H1 (cell line): ENCODE measurements at regions not wholly inside any gene's neighbourhood (a gene's known extent, or its start where the extent isn't known, plus 50 kb on each side); places are given as distances from the start of the nearest gene placed in this dataset.

Experiments used
- CTCF ChIA-PET: fragments of 300-600 bp; sonication (Branson Sonifier 250); formaldehyde crosslinking; loops from one replicate; lab custom pipeline; 2021; ENCODE audit not compliant: partially characterized antibody; lab: Charles Lee
- POLR2A ChIA-PET: fragments of 300-600 bp; sonication (Branson Sonifier 250); formaldehyde crosslinking; loops from one replicate; lab custom pipeline; 2021; ENCODE audit warnings: inconsistent platforms; ENCODE audit not compliant: partially characterized antibody; lab: Charles Lee
- DNase-seq, 2 experiments: peaks; one replicate each; pipeline versions ENCODE4 v3.0.0 to v3.0.0-alpha.2; 2010 to 2022; ENCODE audit warnings: low spot score in 2 of 2, low read depth in 1 of 2, mixed read lengths in 1 of 2
- FAIRE-seq: peaks from 2 replicates; lab custom pipeline; 2011; peaks lifted over from hg19 to GRCh38; lab: Jason Lieb, UNC
- H2AFZ ChIP-seq: 2 replicates; pipeline ENCODE4 v1.8.1; 2012; ENCODE audit warnings: low read length, inconsistent platforms
- H2AK5ac ChIP-seq: 2 replicates; pipeline ENCODE4 v1.6.1; 2013; ENCODE audit warnings: low read depth, low read length
- H2BK120ac ChIP-seq: replicated peaks from 2 replicates; pipeline ENCODE3; 2013; ENCODE audit warnings: low read depth, low read length, inconsistent platforms
- H2BK12ac ChIP-seq: 2 replicates; pipeline ENCODE4 v1.6.1; 2013; ENCODE audit warnings: low read depth, low read length
- H2BK15ac ChIP-seq: 2 replicates; pipeline ENCODE4 v1.6.1; 2013; ENCODE audit warnings: low read length
- H2BK20ac ChIP-seq: 2 replicates; pipeline ENCODE4 v1.6.1; 2013; ENCODE audit warnings: low read length
- H2BK5ac ChIP-seq: 2 replicates; pipeline ENCODE4 v1.6.1; 2013; ENCODE audit warnings: low read depth, low read length
- H3K14ac ChIP-seq: 2 replicates; pipeline ENCODE4 v1.6.1; 2013; ENCODE audit warnings: inconsistent platforms; ENCODE audit not compliant: insufficient read length
- H3K18ac ChIP-seq: 2 replicates; pipeline ENCODE4 v1.6.1; 2013; ENCODE audit warnings: low read length; ENCODE audit errors: extremely low read depth
- H3K23ac ChIP-seq: 2 replicates; pipeline ENCODE4 v1.6.1; 2013; ENCODE audit warnings: inconsistent platforms; ENCODE audit not compliant: insufficient read length
- H3K23me2 ChIP-seq: 2 replicates; pipeline ENCODE4 v1.6.1; 2013; ENCODE audit warnings: low read depth, low read length
- H3K27ac ChIP-seq: 2 replicates; pipeline ENCODE4 v1.6.1; 2011; ENCODE audit warnings: low read depth, low read length, inconsistent platforms
- H3K27me3 ChIP-seq, 4 experiments: replicated peaks in 1 of 4; 1 replicate in 1 of 4; 2 replicates in 3 of 4; pipeline versions ENCODE4 v1.6.1 to v1.8.1; 2011 to 2013; ENCODE audit warnings: low read length in 3 of 4, mild to moderate bottlenecking in 3 of 4, inconsistent platforms in 2 of 4, mixed read lengths in 2 of 4, moderate library complexity in 1 of 4; ENCODE audit not compliant: control insufficient read depth in 3 of 4, insufficient read depth in 3 of 4; ENCODE audit errors: extremely low read depth in 1 of 4
- H3K36me3 ChIP-seq, 4 experiments: 2 replicates each; pipeline versions ENCODE4 v1.6.1 to v1.8.1; 2011 to 2013; ENCODE audit warnings: mild to moderate bottlenecking in 4 of 4, low read length in 3 of 4, moderate library complexity in 2 of 4, control low read depth in 1 of 4, inconsistent platforms in 1 of 4; ENCODE audit not compliant: insufficient read depth in 4 of 4, control insufficient read depth in 2 of 4
- H3K4ac ChIP-seq: replicated peaks from 2 replicates; pipeline ENCODE3; 2013; ENCODE audit warnings: low read length, low read depth, mixed read lengths, inconsistent platforms; ENCODE audit not compliant: insufficient read length
- H3K4me1 ChIP-seq, 4 experiments: replicated peaks in 1 of 4; 1 replicate in 1 of 4; 2 replicates in 3 of 4; pipeline versions ENCODE4 v1.6.1 to v1.8.1; 2011 to 2013; ENCODE audit warnings: low read length in 3 of 4, inconsistent platforms in 2 of 4, mixed read lengths in 1 of 4; ENCODE audit not compliant: insufficient read depth in 4 of 4, control insufficient read depth in 3 of 4
- H3K4me2 ChIP-seq, 2 experiments: 2 replicates each; pipeline versions ENCODE4 v1.6.1 to v1.8.1; 2011 to 2013; ENCODE audit warnings: low read depth in 2 of 2, low read length in 2 of 2, control low read depth in 1 of 2, inconsistent platforms in 1 of 2, mild to moderate bottlenecking in 1 of 2; ENCODE audit not compliant: insufficient read depth in 1 of 2
- H3K4me3 ChIP-seq, 4 experiments: fragments of 200-600, 300-600 bp in 1 of 4; sonication (generic), shearing (Covaris generic), sonication (Bioruptor Twin) in 1 of 4; 2 replicates each; pipeline versions ENCODE4 v1.5.1 to v1.8.1; 2011 to 2016; ENCODE audit warnings: low read length in 4 of 4, low read depth in 3 of 4, control low read depth in 2 of 4, inconsistent platforms in 2 of 4, mild to moderate bottlenecking in 2 of 4, mixed read lengths in 1 of 4, moderate library complexity in 1 of 4; ENCODE audit not compliant: insufficient read depth in 2 of 4; ENCODE audit errors: extremely low read depth in 1 of 4
- H3K56ac ChIP-seq: replicated peaks from 2 replicates; pipeline ENCODE3; 2013; ENCODE audit warnings: low read depth, mild to moderate bottlenecking, mixed read lengths, low read length, inconsistent platforms; ENCODE audit not compliant: insufficient read length
- H3K79me1 ChIP-seq: 2 replicates; pipeline ENCODE4 v1.6.1; 2013; ENCODE audit warnings: low read depth, low read length, control low read depth
- H3K79me2 ChIP-seq, 2 experiments: 2 replicates each; pipeline versions ENCODE4 v1.6.1 to v1.8.1; 2012 to 2013; ENCODE audit warnings: low read length in 2 of 2, mild to moderate bottlenecking in 2 of 2, inconsistent platforms in 1 of 2; ENCODE audit not compliant: insufficient read depth in 2 of 2, control insufficient read depth in 1 of 2
- H3K9ac ChIP-seq, 4 experiments: replicated peaks in 1 of 4; 1 replicate in 1 of 4; 2 replicates in 3 of 4; pipeline versions ENCODE4 v1.6.1 to v1.8.1; 2011 to 2013; ENCODE audit warnings: low read depth in 3 of 4, low read length in 3 of 4, control low read depth in 2 of 4, mild to moderate bottlenecking in 2 of 4, moderate library complexity in 2 of 4, inconsistent platforms in 1 of 4; ENCODE audit errors: extremely low read depth in 1 of 4
- H3K9me3 ChIP-seq, 2 experiments: 2 replicates each; pipeline versions ENCODE4 v1.6.1 to v1.8.1; 2012 to 2013; ENCODE audit warnings: mild to moderate bottlenecking in 2 of 2, moderate library complexity in 2 of 2, control low read depth in 1 of 2, inconsistent platforms in 1 of 2, low read depth in 1 of 2, low read length in 1 of 2, mixed read lengths in 1 of 2; ENCODE audit not compliant: insufficient read depth in 2 of 2
- H4K20me1 ChIP-seq, 2 experiments: replicated peaks in 1 of 2; 2 replicates each; pipeline versions ENCODE3 to v1.8.1; 2011 to 2013; ENCODE audit warnings: inconsistent platforms in 2 of 2, low read length in 2 of 2, mild to moderate bottlenecking in 1 of 2; ENCODE audit not compliant: insufficient read depth in 2 of 2, control insufficient read depth in 1 of 2
- H4K5ac ChIP-seq: 2 replicates; pipeline ENCODE4 v1.6.1; 2013; ENCODE audit warnings: low read length, low read depth, mixed read lengths, inconsistent platforms; ENCODE audit not compliant: insufficient read length
- H4K8ac ChIP-seq: 2 replicates; pipeline ENCODE4 v1.8.0; 2013; ENCODE audit warnings: mild to moderate bottlenecking, moderate library complexity, low read length, inconsistent platforms; ENCODE audit not compliant: insufficient read depth; ENCODE audit errors: extremely low read depth
- H4K91ac ChIP-seq: replicated peaks from 2 replicates; pipeline ENCODE3; 2013; ENCODE audit warnings: low read length, mixed read lengths, inconsistent platforms; ENCODE audit not compliant: insufficient read length
- BACH1 ChIP-seq: IDR thresholded peaks from 2 replicates; pipeline ENCODE4 v1.6.1; 2012; ENCODE audit warnings: low read length, improper control_type of control experiment
- CTCF ChIP-seq, 3 experiments: IDR thresholded peaks; 1 replicate in 2 of 3; 2 replicates in 1 of 3; pipeline versions ENCODE4 v1.5.1 to v1.6.1; 2011; ENCODE audit warnings: low read length in 3 of 3, mild to moderate bottlenecking in 3 of 3, inconsistent platforms in 2 of 3, low read depth in 1 of 3, moderate library complexity in 1 of 3; ENCODE audit not compliant: insufficient read depth in 1 of 3; ENCODE audit errors: control extremely low read depth in 1 of 3
- EZH2 ChIP-seq: fragments of 200-600 bp; sonication (generic); IDR thresholded peaks from 2 replicates; pipeline ENCODE4 v1.7.1; 2012; ENCODE audit warnings: low read depth, mild to moderate bottlenecking, moderate library complexity, low read length, inconsistent platforms; ENCODE audit not compliant: severe bottlenecking
- NANOG ChIP-seq: IDR thresholded peaks from 2 replicates; pipeline ENCODE4 v1.6.1; 2011; ENCODE audit warnings: low read length, low read depth, mild to moderate bottlenecking, inconsistent platforms; ENCODE audit not compliant: insufficient read depth, poor library complexity, severe bottlenecking
- RNF2 ChIP-seq: fragments of 200-900, 300-1000 bp; sonication (generic); IDR thresholded peaks from 2 replicates; pipeline ENCODE4 v1.7.1; 2016; ENCODE audit warnings: borderline replicate concordance, low read depth, mild to moderate bottlenecking, antibody characterized with exemption, low read length; ENCODE audit not compliant: poor library complexity, severe bottlenecking; ENCODE audit errors: missing control alignments
- SAP30 ChIP-seq: fragments of 300-600 bp; sonication (generic); IDR thresholded peaks from 2 replicates; pipeline ENCODE4 v1.7.1; 2012; ENCODE audit warnings: low read length, moderate library complexity, mild to moderate bottlenecking, inconsistent platforms; ENCODE audit not compliant: insufficient read depth, insufficient replicate concordance
- SIRT6 ChIP-seq: IDR thresholded peaks from one replicate; pipeline ENCODE4 v1.7.1; 2012; ENCODE audit warnings: low read length, inconsistent platforms
- SP4 ChIP-seq: IDR thresholded peaks from 2 replicates; pipeline ENCODE4 v1.6.1; 2012; ENCODE audit warnings: low read length, inconsistent platforms
- TAF1 ChIP-seq: IDR thresholded peaks from 2 replicates; pipeline ENCODE4 v1.6.1; 2011; ENCODE audit warnings: mild to moderate bottlenecking, low read depth, low read length
- TAF7 ChIP-seq: optimal IDR thresholded peaks from 2 replicates; pipeline ENCODE3; 2011; ENCODE audit warnings: low read depth, mild to moderate bottlenecking, inconsistent platforms, low read length, moderate library complexity, borderline replicate concordance
- TBP ChIP-seq: IDR thresholded peaks from 2 replicates; pipeline ENCODE4 v1.6.1; 2011; ENCODE audit warnings: low read depth, low read length, improper control_type of control experiment
- WGBS, 2 experiments: shearing (Covaris generic) in 1 of 2; methylation state at CpG; one replicate each; pipeline versions ENCODE4 v1.1.6 to v1.1.7; 2013 to 2015; ENCODE audit warnings: low lambda C conversion rate in 2 of 2, mixed read lengths in 2 of 2, inconsistent platforms in 1 of 2, low coverage in 1 of 2, missing lambda C conversion rate in 1 of 2; ENCODE audit not compliant: insufficient replicate concordance in 2 of 2, insufficient coverage in 1 of 2, insufficient read length in 1 of 2; ENCODE audit errors: extremely low coverage in 1 of 2, missing lambda C conversion rate in 1 of 2; 5-methylcytosine and 5-hydroxymethylcytosine counted together

- Histone ChIP-seq H2BK15ac (no peak overlapping the region), H3K23me2 (no peaks in the 10 kb centered on the region), H3K9ac (no peak overlapping the region), H3K4me3 (no peak overlapping the region), H2BK12ac (no peak overlapping the region), H2AK5ac (no peak overlapping the region), H3K14ac (no peak overlapping the region), H3K79me2 (no peaks in the 10 kb centered on the region), H4K5ac (no peak overlapping the region), H3K36me3 (no peaks in the 10 kb centered on the region), H3K56ac (no peak overlapping the region), H3K4me1 (no peaks in the 10 kb centered on the region), H4K8ac (no peak overlapping the region), H4K91ac (no peak overlapping the region), H4K20me1 (no peaks in the 10 kb centered on the region), H2AFZ (no peak overlapping the region), H3K4ac (no peak overlapping the region), H3K9me3 (no peaks in the 10 kb centered on the region), H3K79me1 (no peaks in the 10 kb centered on the region), H3K18ac (no peak overlapping the region), H2BK120ac (no peak overlapping the region), H3K4me2 (no peak overlapping the region), H2BK20ac (no peak overlapping the region), H3K27me3 (no peaks in the 10 kb centered on the region), H2BK5ac (no peak overlapping the region), H3K23ac (no peak overlapping the region), H3K27ac (no peak overlapping the region)
- FAIRE-seq (no peak), DNase-seq (no peak)
- POLR2A ChIA-PET: no interaction called here
- 75% methylated on average over 1 of the region's 1 CpG; no CpG with 5 or more reads in 1 of the 2 experiments for WGBS, 2 experiments
- CTCF ChIA-PET: no interaction called here
- no peak for TF ChIP-seq SIRT6
- TF ChIP-seq EZH2: no peak
- TF ChIP-seq TAF7: no peak
- TF ChIP-seq RNF2: no peak
- no peak for TF ChIP-seq CTCF (IDR thresholded peaks at IDR 0.05; ENCODE audit: control extremely low read depth in 1 of 3, insufficient read depth in 1 of 3, low read depth in 1 of 3, low read length in 3 of 3)
- no peak for TF ChIP-seq TBP
- no peak for TF ChIP-seq SAP30
- TF ChIP-seq SP4: no peak
- TF ChIP-seq BACH1: no peak
- TF ChIP-seq TAF1: no peak
- TF ChIP-seq NANOG: no peak
These were observed 1277.7 kb upstream of the NXPH2 start for GRCh38 chr2:140057928-140058327.
